H7 (cell line): ENCODE measurements at regions not wholly inside any gene's neighbourhood (a gene's known extent, or its start where the extent isn't known, plus 50 kb on each side); places are given as distances from the start of the nearest gene placed in this dataset.

ENCODE experiments used
- DNase-seq: peaks from one replicate; pipeline ENCODE4 v3.0.0; 2012
- H3K27me3 ChIP-seq: 2 replicates; pipeline ENCODE4 v1.6.0; 2011; ENCODE audit warnings: mild to moderate bottlenecking, low read length; ENCODE audit not compliant: control insufficient read depth, insufficient read depth
- H3K36me3 ChIP-seq: replicated peaks from 2 replicates; pipeline ENCODE4 v1.5.1; 2011; ENCODE audit warnings: low read length; ENCODE audit not compliant: control insufficient read depth, insufficient read depth
- H3K4me3 ChIP-seq: 2 replicates; pipeline ENCODE4 v1.5.1; 2011; ENCODE audit warnings: low read depth, mild to moderate bottlenecking, control low read depth, low read length, moderate library complexity; ENCODE audit not compliant: insufficient read depth

DNA sequence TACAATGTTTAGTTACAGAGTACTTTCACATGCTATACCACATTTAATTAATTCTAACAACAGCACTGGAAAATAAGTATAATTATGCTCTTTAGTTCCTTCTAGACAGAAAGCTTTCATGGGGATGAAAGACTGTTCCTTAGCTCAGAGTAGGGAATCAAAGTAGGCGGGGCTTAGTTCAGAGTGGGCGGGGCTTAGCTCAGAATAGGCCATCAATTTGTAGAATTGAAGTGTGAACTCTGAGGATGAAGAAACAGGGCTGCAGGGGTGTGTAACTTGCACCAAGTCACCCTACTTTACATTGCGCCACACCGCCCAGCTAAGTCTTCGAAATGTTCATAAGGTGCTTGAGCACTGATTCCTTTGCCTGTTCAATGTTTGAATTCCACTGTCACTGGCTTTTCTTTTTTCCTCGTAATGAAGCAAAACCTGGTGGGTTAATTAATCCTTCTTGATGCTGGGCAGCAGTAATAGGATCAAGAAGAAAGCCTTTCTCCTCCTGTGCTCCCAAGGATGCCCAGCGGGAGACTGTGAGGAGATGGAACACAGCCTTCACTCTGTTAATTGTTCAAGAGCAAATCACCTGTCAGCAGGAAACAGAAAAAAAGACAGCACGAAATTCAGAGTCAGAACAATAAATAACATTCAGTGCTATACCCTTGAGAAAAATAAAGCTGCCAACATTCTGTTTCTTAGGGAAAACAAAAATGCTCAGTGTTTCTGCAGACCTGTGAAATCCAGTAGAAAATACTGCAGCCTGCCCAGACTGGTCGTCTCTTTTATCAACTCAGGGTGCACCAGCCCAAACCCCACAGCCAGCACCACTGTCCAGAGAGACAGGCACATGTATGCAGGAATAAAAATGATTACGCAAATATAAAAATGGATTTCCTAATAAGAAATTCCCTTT, 66.5 kb upstream of the CAMK1G start:
- no peaks in the 10 kb centered on the region for H3K36me3 ChIP-seq
- no peak overlapping the region for H3K4me3 ChIP-seq
- DNase-seq = no peak
- no peaks in the 10 kb centered on the region; the same call in 1 of the 2 replicates for H3K27me3 ChIP-seq

GRCh38 chr1:209517681-209518050, 65.8 kb upstream of the CAMK1G start:
- DNase-seq = no peak
- Histone ChIP-seq H3K4me3 (no peak overlapping the region), H3K27me3 (no peaks in the 10 kb centered on the region; the same call in 1 of the 2 replicates), H3K36me3 (no peaks in the 10 kb centered on the region)

DNA sequence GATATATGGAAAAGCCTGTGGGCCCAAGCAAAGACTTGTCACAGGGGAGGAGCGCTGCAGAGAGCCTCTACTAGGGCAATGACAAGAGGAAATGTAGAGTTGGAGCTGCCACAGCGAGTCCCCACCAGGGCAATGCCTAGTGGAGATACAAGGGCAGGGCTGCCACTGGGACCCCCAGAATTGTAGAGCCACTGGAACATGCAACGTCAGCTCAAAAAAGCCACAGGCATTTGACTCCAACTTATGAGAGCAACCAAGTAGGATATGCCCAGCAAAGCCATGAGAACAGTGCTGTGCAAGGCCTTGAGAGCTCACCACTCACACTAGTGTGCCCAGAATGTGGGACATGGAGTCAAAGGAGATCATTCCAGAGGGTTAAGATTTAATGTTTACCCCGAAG, 63.7 kb upstream of the CAMK1G start:
- Histone ChIP-seq H3K4me3 (no peak overlapping the region), H3K36me3 (no peaks in the 10 kb centered on the region), H3K27me3 (no peaks in the 10 kb centered on the region)
- DNase-seq = no peak

- DNase-seq = no peak
- Histone ChIP-seq H3K36me3 (no peaks in the 10 kb centered on the region), H3K4me3 (no peak overlapping the region), H3K27me3 (no peaks in the 10 kb centered on the region)
These were observed 60.7 kb upstream of the CAMK1G start for GRCh38 chr1:209522826-209523225.

GRCh38 chr1:209526137-209526536, 57.4 kb upstream of the CAMK1G start:
- Histone ChIP-seq H3K4me3 (no peak overlapping the region), H3K36me3 (no peaks in the 10 kb centered on the region), H3K27me3 (no peaks in the 10 kb centered on the region)
- DNase-seq = no peak

DNA sequence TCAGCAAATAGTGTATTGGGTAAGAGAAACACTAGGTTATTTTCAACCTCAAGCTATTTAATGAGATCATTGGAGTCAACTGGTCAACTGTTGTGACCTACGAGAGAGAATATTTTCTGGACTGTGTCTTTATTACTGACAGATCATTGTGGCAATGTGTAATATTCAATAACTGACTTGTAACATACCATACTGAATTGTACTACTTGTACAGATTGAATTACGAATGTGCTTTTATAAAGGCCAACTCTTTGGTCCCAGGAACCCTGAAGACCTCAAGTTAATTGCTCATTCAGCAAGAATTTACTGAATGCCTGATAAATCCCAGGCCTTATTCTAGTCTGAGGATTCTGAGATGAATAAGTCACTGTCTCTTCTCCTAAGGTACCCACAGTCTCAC, 56.1 kb upstream of the CAMK1G start:
- H3K27me3 ChIP-seq = no peaks in the 10 kb centered on the region; the same call in 1 of the 2 replicates
- no peak for DNase-seq
- no peak overlapping the region for H3K4me3 ChIP-seq
- no peaks in the 10 kb centered on the region for H3K36me3 ChIP-seq

DNA sequence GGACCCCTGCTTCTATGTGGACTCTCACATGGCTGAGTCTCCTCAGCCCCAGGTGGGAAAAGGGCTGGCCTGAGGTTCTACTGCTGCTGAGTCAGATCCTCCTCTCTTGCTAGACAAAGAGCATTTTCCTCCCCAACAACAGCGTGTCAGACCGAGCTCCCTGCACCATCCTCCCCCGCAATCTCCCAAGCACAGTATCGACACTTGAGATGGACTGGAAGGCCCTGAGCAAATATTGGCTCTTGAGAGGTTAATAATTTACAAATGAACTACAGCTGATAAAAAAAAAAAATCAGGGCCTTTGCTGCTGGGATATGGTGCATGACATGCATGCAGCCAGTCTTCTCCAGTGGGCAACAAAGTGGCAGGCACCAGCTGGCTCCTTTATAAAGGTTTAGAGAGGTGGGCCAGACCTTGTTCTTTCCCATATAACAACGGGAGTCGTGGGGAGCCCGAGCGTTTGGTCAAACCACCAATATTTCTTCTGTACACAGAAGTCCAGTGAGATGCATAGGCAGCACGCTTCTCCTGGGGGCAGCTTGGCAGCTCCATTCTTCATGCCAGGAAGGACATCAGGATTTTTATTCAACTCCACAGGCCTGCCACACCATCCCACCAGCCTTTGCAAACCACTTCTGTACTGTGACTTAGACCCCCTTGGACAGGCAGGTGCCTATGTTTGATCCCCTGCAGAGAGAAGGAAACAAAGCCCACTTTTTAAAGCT, 55.4 kb upstream of the CAMK1G start:
- H3K4me3 ChIP-seq = no peak overlapping the region
- no peaks in the 10 kb centered on the region; the same call in 1 of the 2 replicates for H3K27me3 ChIP-seq
- DNase-seq = no peak
- no peaks in the 10 kb centered on the region for H3K36me3 ChIP-seq

DNA sequence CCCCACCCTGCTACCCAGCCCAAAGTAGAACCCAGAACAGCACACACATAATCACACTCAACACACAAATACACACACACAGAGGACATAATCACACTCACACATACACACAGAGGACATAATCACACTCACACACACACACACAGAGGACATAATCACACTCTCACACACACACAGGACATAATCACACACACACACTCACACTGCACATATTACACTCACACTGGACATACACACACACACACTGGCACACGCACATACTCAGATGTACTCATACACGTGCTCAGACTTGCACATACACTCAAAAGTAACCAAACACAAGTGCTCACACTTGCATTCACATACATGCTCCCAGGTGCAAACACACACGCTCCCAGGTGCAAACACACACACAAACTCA, 54.3 kb upstream of the CAMK1G start:
- DNase-seq = no peak
- Histone ChIP-seq H3K27me3 (no peaks in the 10 kb centered on the region; the same call in 1 of the 2 replicates), H3K36me3 (no peaks in the 10 kb centered on the region), H3K4me3 (no peak overlapping the region)

- Histone ChIP-seq H3K4me3 (no peak overlapping the region), H3K36me3 (no peaks in the 10 kb centered on the region), H3K27me3 (no peaks in the 10 kb centered on the region; the same call in 1 of the 2 replicates)
- no peak for DNase-seq
These were observed 52.5 kb upstream of the CAMK1G start for GRCh38 chr1:209531006-209531405.

- Histone ChIP-seq H3K4me3 (no peak overlapping the region), H3K27me3 (no peaks in the 10 kb centered on the region; the same call in 1 of the 2 replicates), H3K36me3 (no peaks in the 10 kb centered on the region)
- DNase-seq = no peak
These were observed 52.0 kb upstream of the CAMK1G start for GRCh38 chr1:209531549-209531948.
